Stimulated activated naive B cell treated with anti-CD40 and anti-IgM and Interleukin-4, amounts not matched to agents 10 μg/mL and 1 μg/mL and 100 μg/mL, for 72 hours (primary cell): ENCODE measurements at regions not wholly inside any gene's neighbourhood (a gene's known extent, or its start where the extent isn't known, plus 50 kb on each side); places are given as distances from the start of the nearest gene placed in this dataset.
A peak's percentile ranks its signal among the peaks of the same experiment; 100 is the strongest.
"Not testable (repeated sequence)": the region's sequence is repeated elsewhere in the genome, so short reads cannot be mapped to it uniquely, and the experiment has no call there.

Experiments used
- ATAC-seq, 2 donors: fragments of 150-1000 bp; cut with Tn5 transposase; replicated peaks; 2 replicates each; pipeline ENCODE4 v1.10.0; 2021; ENCODE audit warnings: moderate library complexity in 1 of 2
- DNase-seq: peaks from one replicate; pipeline ENCODE4 v3.0.0; 2021
- H3K27ac Mint-ChIP-seq: one replicate; pipeline ENCODE4 v1.8.0; 2022; ENCODE audit warnings: mild to moderate bottlenecking, mixed read lengths
- H3K27me3 Mint-ChIP-seq, 2 donors: one replicate each; pipeline ENCODE4 v1.8.0; 2022; ENCODE audit warnings: mixed read lengths in 2 of 2
- H3K36me3 Mint-ChIP-seq, 2 donors: one replicate each; pipeline ENCODE4 v1.8.0; 2022; ENCODE audit warnings: mixed read lengths in 2 of 2, mild to moderate bottlenecking in 1 of 2
- H3K4me1 Mint-ChIP-seq, 2 donors: one replicate each; pipeline ENCODE4 v1.8.0; 2022; ENCODE audit warnings: mixed read lengths in 2 of 2, mild to moderate bottlenecking in 1 of 2
- H3K4me3 Mint-ChIP-seq, 2 donors: one replicate each; pipeline ENCODE4 v1.8.0; 2022; ENCODE audit warnings: mild to moderate bottlenecking in 2 of 2, mixed read lengths in 2 of 2, moderate library complexity in 1 of 2
- H3K9me3 Mint-ChIP-seq, 2 donors: one replicate each; pipeline ENCODE4 v1.8.0; 2022; ENCODE audit warnings: mixed read lengths in 2 of 2, mild to moderate bottlenecking in 1 of 2

DNA sequence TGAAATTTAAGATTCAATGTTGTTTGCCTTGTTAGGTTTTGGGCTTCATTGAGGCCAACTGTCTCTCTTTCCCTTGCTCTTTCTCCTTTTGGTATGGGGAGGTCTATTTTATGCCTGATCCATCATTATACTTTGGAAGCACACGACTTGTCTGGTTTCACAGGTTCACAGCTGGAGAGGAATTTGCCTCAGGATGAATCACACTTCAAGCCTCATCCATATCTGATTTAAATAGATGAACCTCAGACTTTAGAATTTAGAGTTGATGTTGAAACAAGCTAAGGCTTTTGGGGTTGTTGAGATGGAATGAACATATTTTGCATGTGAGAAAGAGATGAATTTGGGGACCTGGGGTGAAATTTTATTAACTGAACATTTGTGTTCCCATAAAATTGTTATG is 150.5 kb upstream of the IGFBP3 start:
- Mint-ChIP-seq H3K4me3 (no peak overlapping the region), H3K4me1 (no peaks in the 10 kb centered on the region), H3K27ac (no peak overlapping the region), H3K36me3 (no peaks in the 10 kb centered on the region), H3K9me3 (no peaks in the 10 kb centered on the region), H3K27me3 (peaks cover 0 to 5% of the 10 kb centered on the region in 2 donors)
- ATAC-seq = no peak
- DNase-seq = no peak

DNA sequence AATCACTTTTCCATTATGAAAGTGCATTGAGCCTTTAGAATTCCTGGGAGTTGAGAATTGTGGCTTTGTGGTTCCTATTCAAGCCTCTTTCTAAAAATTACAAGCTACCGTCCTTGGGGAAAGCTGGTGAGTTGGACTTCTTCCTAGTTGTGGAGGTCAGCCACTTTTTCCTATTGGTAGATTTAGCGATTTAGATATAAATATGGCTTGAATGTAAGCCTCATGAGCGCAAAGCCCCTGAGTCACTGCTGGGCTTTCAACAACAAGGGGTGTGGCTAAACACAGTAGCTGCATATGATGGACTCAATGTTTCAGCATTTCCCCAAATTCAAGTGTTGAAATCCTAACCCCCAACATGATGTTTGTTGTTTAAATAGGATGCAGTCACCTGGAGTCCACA is 150.0 kb upstream of the IGFBP3 start:
- Mint-ChIP-seq H3K27ac (no peak overlapping the region), H3K9me3 (no peaks in the 10 kb centered on the region), H3K36me3 (no peaks in the 10 kb centered on the region), H3K27me3 (no peaks in the 10 kb centered on the region), H3K4me3 (no peak overlapping the region), H3K4me1 (no peaks in the 10 kb centered on the region)
- DNase-seq = no peak
- ATAC-seq = no peak

DNA sequence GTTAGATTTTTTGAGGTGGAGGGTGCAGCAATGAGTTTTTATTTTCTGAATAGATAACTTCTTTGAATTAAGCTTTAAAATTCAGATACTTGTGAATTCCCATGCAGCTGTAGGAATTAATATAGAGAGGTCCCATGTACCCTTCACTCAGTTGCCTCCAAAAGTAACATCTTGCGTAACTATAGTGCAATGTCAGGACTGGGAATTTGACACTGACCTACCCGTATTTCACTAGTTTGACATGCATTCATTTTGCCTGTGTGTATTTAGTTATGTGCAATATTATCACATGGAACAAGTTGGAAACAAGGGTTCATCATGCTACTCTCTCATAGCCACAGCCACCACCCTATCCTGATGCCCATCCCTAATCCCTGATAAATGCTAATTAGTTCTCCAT is 147.1 kb upstream of the IGFBP3 start:
- DNase-seq (no peak), ATAC-seq (no peak)
- Mint-ChIP-seq H3K27ac (no peak overlapping the region), H3K9me3 (no peaks in the 10 kb centered on the region), H3K36me3 (no peaks in the 10 kb centered on the region), H3K4me1 (no peaks in the 10 kb centered on the region), H3K27me3 (no peaks in the 10 kb centered on the region), H3K4me3 (no peak overlapping the region)

DNA sequence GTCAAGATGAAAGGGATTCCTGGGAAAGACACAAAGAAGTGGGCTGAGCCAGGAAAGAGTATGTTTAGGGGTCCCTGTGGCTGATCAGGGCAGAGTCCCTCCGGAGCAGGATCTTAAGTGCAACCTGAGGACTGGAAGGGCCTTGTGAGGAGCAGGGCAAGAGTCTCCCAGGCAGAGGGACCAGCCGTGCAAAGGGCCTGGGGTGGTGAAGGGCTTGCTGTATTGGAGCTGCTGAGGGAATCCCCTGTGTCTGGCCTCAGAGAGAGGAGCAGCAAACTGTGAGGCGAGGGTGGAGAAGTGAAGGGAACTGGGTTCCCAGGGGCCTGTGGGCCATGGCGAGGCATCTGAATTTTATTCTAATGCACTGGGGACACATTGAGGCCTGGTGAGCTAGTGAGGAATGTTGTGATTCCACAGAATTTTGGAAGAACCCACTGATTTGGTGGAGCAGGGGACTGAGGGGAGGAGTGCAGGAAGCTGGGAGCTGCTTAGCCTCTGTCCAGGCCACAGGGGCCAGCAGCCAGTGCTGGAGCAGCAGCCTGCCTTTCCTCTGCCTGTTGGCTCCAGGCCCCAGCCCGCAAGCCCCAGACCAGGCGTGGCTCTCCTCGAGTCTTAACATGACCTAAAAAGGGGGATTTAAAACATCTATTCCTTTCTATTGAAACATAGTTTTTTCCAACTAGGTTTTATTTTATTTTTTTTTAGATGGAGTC is 138.4 kb upstream of the IGFBP3 start:
- DNase-seq (no peak), ATAC-seq (no peak)
- Mint-ChIP-seq H3K4me1 (no peaks in the 10 kb centered on the region), H3K9me3 (peaks cover 0 to 4% of the 10 kb centered on the region in 2 donors), H3K27ac (no peak overlapping the region), H3K4me3 (no peak overlapping the region), H3K36me3 (no peaks in the 10 kb centered on the region), H3K27me3 (no peaks in the 10 kb centered on the region)

DNA sequence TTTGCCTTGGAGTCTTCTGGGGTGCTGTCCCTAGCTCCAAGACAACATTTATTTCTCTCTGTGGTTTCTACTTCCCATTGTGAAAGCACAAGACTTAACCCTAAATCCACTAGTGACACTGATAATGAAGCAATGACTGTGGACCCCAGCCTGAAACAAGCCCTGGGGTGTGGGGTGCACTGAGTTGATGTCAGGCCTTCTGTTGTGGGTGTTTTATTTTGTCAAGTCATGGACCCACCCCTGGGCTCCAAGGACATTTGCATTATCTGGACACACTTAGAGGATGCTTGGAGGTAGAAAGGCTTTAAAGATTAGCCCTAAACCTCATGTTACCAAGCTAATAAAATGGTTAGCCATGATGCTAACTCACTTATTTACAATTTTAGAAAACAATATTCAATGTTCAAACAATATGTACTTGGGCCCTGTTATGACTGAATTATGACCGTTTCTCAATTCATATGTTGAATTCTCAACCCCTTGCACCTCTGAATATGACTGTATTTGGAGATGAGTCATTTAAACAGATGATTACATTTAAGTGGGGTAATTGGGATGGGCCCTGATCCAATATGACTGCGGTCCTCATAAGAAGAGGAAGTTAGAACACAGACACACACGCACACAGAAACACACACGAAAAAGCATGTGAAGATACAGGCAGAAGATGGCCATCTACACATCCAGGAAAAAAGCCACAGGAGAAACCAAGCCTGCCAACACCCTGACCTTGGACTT is 137.2 kb upstream of the IGFBP3 start:
- Mint-ChIP-seq H3K27me3 (no peaks in the 10 kb centered on the region), H3K27ac (no peak overlapping the region), H3K9me3 (peaks cover 0 to 4% of the 10 kb centered on the region in 2 donors), H3K36me3 (no peaks in the 10 kb centered on the region), H3K4me1 (no peaks in the 10 kb centered on the region), H3K4me3 (no peak overlapping the region)
- DNase-seq (no peak), ATAC-seq (peak; percentile 12 to 33)

DNA sequence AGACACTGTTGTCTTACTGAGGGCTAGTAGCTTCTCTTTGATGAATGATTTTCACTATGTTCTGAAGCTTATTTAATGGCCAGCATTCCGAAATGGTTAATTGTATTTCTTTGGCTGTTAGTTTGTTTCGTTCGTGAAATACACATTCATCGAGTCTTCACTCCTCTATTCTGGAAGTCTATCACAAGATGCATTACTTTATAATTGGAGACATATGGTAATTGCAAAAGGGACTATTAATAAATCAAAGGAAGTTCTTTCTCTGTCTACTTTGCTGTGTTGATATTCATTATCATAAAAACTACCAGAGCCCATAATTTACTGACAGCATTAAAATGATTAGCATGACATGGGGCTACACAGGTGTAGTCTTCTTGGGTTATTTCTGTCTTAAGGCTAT is 133.8 kb upstream of the IGFBP3 start:
- Mint-ChIP-seq H3K4me3 (no peak overlapping the region), H3K9me3 (peaks cover 0 to 2% of the 10 kb centered on the region in 2 donors), H3K27ac (no peak overlapping the region), H3K36me3 (no peaks in the 10 kb centered on the region), H3K27me3 (peaks cover 0 to 5% of the 10 kb centered on the region in 2 donors), H3K4me1 (no peaks in the 10 kb centered on the region)
- ATAC-seq (no peak), DNase-seq (no peak)

DNA sequence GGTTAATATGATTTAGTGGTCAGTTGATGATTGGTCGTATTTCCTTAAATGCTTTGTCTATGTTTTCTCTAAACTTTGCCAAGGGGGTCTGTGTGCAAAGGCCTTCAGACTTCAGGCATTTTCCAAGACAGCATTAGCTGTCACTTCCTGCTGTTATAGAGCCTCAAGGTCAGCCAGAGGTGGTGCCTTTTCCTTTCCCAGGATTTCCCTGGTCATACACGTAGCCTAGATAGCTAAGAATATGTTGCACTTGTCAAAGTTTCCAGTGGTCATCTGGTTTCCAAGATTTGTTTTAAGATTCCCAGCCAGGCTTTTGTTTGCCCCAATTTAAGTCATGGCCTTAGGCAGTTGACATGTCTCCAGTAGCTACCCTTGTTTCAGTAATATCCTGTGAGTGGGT is 133.2 kb upstream of the IGFBP3 start:
- ATAC-seq = no peak
- no peaks in the 10 kb centered on the region for H3K4me1 Mint-ChIP-seq

DNA sequence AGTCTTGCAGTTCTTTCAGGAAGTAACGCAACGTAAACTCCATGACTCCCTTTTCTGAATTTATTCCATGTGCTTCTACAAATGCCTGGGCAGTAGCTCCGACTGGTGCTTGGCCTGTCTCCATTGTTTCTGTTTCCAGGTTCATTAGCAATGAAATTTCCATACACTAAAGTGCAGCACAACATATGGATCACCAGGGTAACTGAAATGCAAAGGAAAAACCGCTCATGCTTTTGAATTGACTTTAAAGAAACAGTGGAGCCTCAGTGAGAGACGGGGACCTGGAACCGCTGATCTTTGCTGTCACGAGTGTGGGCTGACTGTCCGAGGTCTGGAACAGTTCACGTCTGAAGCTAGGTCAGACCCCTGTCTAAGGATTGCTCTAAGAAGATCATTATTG is 126.5 kb upstream of the IGFBP3 start:
- Mint-ChIP-seq H3K4me3 (no peak overlapping the region), H3K9me3 (peaks cover 0 to 4% of the 10 kb centered on the region in 2 donors), H3K36me3 (no peaks in the 10 kb centered on the region), H3K27me3 (peaks cover 0 to 5% of the 10 kb centered on the region in 2 donors), H3K27ac (no peak overlapping the region), H3K4me1 (no peaks in the 10 kb centered on the region)
- no peak for ATAC-seq
- DNase-seq = no peak

More for the DNA sequence above, 133.2 kb upstream of the IGFBP3 start:
- Mint-ChIP-seq H3K36me3 (no peaks in the 10 kb centered on the region), H3K9me3 (peaks cover 0 to under 1% of the 10 kb centered on the region in 2 donors), H3K27me3 (peaks cover 0 to 5% of the 10 kb centered on the region in 2 donors), H3K27ac (no peak overlapping the region), H3K4me3 (no peak overlapping the region)
- DNase-seq = no peak

DNA sequence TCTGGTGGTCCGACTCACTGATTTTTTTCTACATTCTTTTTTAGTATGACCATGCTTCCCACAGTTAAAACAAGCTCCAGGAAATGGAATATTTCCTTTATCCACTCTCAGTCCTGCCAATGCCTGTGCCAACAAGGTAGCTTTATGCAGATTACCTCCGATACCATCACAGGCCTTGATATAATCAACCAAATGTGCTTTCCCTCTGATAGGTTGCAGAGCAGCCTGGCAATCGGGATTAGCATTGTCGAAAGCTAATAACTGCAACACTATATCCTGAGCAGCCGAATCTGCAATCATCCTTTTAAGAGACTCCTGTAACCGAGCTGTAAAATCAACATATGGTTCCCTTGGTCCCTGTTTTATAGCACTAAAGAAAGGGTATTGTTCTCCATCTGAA is 122.3 kb upstream of the IGFBP3 start:
- not testable (repeated sequence) for DNase-seq, H3K27me3 Mint-ChIP-seq, H3K27ac Mint-ChIP-seq, H3K4me3 Mint-ChIP-seq, ATAC-seq, H3K4me1 Mint-ChIP-seq, H3K36me3 Mint-ChIP-seq, H3K9me3 Mint-ChIP-seq

DNA sequence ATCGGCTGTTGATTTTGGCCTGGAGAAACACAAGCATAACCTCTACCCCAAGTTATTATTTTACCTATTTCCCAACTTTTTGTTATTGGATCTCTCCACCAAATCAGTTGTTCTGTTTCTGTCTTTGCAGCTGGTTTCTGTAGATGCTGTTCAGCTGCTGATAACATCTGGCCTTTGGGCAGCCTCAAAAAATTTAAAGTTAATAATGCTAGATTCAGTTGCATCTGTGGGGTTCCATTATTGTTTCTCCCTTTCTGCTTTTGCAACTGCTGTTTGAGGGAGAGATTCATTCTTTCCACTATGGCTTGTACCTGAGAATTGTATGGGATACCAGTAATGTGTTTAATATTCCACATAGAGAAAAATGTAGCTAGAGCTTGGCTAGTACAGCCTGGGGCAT is 118.7 kb upstream of the IGFBP3 start:
- H3K36me3 Mint-ChIP-seq = not testable (repeated sequence)

DNA sequence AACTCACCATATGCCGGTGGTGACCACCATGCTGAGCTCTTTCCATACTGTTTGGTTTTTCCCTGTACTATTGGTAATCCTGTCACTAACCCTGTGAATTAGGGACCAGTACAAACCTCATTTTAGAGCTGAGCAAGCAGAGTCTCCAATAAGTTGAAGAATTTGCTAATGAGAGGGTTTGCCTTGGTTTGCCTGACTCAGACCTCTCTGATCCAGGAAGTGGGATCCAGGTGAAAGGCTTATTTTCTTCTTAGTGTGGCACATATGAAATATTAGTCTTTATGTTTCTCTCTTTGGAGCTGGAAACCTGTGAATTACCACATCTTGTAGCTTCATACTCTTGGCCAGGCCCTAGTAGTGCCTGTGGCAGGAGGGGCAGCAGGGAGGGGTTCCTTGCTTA is 114.1 kb upstream of the IGFBP3 start:
- Mint-ChIP-seq H3K27me3 (no peaks in the 10 kb centered on the region), H3K9me3 (peaks cover 0 to 1% of the 10 kb centered on the region in 2 donors), H3K36me3 (no peaks in the 10 kb centered on the region), H3K27ac (no peak overlapping the region), H3K4me1 (no peaks in the 10 kb centered on the region), H3K4me3 (no peak overlapping the region)
- no peak for DNase-seq
- no peak for ATAC-seq

More for the DNA sequence above, 118.7 kb upstream of the IGFBP3 start:
- not testable (repeated sequence) for H3K27me3 Mint-ChIP-seq, H3K4me3 Mint-ChIP-seq, H3K4me1 Mint-ChIP-seq, H3K9me3 Mint-ChIP-seq, DNase-seq, H3K27ac Mint-ChIP-seq, ATAC-seq

DNA sequence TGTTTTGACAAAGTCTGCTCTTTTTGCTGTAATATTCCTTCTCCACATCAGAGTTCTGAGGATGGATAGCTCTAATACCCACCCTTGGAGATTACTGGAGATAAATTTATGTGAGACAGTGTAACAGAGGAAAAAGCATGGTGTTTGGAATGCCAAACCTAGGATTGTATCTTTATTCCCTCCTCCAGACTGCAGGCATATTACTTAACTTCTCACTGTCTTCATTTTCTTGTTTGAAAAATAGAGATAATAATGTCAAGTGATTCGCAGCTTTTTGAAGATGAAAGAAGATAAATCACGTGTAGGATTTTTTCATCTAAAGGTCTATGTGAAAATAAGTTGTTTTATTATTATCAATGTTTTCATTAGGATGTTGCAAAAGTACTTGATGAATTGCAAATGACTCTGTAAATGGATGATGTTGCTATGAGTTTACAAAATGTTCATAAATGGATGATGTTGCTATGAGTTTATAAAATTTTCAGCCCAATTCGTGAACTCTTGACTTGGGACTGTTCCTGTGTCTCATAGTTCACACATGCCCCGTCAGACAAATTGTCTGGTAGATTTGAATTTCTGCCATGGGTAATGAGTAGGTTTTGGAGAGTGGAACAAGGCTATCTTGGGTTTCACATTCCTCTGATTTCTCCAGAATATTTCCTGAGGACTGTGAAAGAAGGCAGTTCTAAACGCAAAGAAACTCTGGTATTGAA is 113.1 kb upstream of the IGFBP3 start:
- no peaks in the 10 kb centered on the region for H3K36me3 Mint-ChIP-seq
- H3K27ac Mint-ChIP-seq = no peak overlapping the region
- H3K4me3 Mint-ChIP-seq = no peak overlapping the region
- H3K9me3 Mint-ChIP-seq = peaks cover 0 to 3% of the 10 kb centered on the region in 2 donors
- no peak for ATAC-seq
- DNase-seq = no peak
- no peaks in the 10 kb centered on the region for H3K27me3 Mint-ChIP-seq
- no peaks in the 10 kb centered on the region for H3K4me1 Mint-ChIP-seq

DNA sequence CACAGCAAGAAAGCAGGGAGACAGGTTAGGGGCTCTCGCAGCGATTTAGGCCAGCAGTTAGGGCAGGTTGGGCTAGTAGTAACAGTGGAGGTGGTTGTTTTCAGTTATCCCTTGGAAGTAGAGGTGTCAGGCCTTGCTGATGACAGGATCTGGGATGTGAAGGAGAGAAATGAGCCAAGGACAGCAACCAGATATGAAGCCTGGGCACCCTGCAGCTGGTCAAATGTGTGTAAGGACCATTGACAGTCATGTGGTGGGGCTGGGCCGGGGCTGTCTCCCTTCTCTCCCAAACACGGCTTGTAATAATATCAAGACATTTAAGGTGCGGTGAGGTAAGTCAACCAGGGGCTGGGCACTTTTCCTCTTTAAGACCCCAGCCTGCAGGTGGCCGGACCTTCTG is 112.5 kb upstream of the IGFBP3 start:
- Mint-ChIP-seq H3K36me3 (no peaks in the 10 kb centered on the region), H3K9me3 (peaks cover 4 to 5% of the 10 kb centered on the region in 2 donors), H3K4me3 (no peak overlapping the region), H3K27ac (no peak overlapping the region), H3K4me1 (no peaks in the 10 kb centered on the region), H3K27me3 (no peaks in the 10 kb centered on the region)
- no peak for DNase-seq
- no peak for ATAC-seq

DNA sequence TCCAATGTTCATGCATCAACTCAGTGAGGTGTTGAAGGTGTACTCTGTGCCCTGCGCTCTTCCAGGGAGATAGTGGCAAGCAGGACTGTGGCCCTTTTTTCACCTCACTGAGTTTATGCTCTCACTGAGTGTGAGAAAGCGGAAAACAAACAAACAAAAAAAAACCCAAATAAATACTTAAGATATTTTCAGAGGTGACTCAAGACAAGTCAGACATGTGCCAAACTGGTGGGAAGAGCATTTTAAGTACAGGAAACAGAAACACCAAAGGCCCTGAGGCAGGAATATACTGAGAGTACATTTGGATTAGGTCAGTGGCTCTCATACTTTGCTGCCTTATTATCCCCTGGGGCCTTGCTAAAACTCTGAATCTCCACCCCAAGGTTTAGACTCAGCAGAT is 111.9 kb upstream of the IGFBP3 start:
- Mint-ChIP-seq H3K9me3 (peaks cover 7 to 8% of the 10 kb centered on the region in 2 donors), H3K27me3 (no peaks in the 10 kb centered on the region), H3K4me1 (no peaks in the 10 kb centered on the region), H3K4me3 (no peak overlapping the region), H3K27ac (no peak overlapping the region), H3K36me3 (no peaks in the 10 kb centered on the region)
- ATAC-seq (no peak), DNase-seq (no peak)

DNA sequence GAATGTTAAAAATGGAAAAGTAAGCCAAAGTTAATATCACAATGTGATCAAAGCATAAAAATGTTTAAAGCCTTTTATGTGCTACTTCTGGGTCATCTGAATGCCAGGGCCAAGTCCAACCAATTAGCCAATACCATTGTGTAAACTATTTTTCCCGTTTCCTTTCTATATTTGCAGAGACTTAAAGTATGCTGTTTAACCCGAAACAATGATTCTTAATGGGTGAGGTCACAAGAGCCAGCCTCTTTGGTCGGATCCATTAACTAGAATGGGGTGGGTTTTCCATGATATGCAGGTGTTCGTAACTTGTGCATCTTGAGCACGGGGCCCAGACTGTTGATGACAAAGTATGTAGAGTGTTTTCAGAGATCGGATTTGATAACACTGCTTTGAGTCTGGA is 111.3 kb upstream of the IGFBP3 start:
- DNase-seq = no peak
- no peak overlapping the region for H3K4me3 Mint-ChIP-seq
- no peak for ATAC-seq
- no peaks in the 10 kb centered on the region for H3K4me1 Mint-ChIP-seq
- H3K27me3 Mint-ChIP-seq = peaks cover 0 to under 1% of the 10 kb centered on the region in 2 donors
- peaks cover 7 to 8% of the 10 kb centered on the region in 2 donors for H3K9me3 Mint-ChIP-seq
- no peak overlapping the region for H3K27ac Mint-ChIP-seq
- H3K36me3 Mint-ChIP-seq = no peaks in the 10 kb centered on the region
